NCI-H1092 (cell line): ENCODE measurements at regions not wholly inside any gene's neighbourhood (a gene's known extent, or its start where the extent isn't known, plus 50 kb on each side); places are given as distances from the start of the nearest gene placed in this dataset.
"Not testable (repeated sequence)": the region's sequence is repeated elsewhere in the genome, so short reads cannot be mapped to it uniquely, and the experiment has no call there.

Experiments used
- DNase-seq: peaks from one replicate; lab custom pipeline; 2025; lab: John Stamatoyannopoulos, UW

GRCh38 chr4:31187979-31188378, 467.8 kb downstream of the PCDH7 start:
- DNase-seq: no peak

GRCh38 chr4:31189938-31190337, 469.8 kb downstream of the PCDH7 start:
- DNase-seq: no peak

DNA sequence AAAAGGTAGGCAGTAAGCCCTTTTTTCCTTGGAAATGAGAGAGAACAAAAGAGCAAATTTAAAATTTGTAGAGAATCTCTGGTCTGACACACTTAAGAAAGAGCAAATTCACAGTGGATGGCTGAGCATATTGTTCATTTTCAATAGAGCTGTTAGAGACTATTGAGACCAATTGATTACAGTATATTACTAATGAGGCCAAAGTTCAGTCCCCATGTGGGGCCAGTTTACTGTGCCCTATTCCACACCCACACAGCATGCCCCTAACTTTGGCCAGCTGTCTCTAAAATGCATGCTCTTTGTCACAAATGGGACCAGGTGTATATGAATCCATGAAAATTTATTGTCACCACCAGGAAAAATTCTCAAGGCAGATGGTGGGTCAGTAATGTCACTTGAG, 470.5 kb downstream of the PCDH7 start:
- no peak for DNase-seq

GRCh38 chr4:31192341-31192740, 472.2 kb downstream of the PCDH7 start:
- no peak for DNase-seq

GRCh38 chr4:31193521-31193920, 473.4 kb downstream of the PCDH7 start:
- peak; percentile 81 for DNase-seq

DNA sequence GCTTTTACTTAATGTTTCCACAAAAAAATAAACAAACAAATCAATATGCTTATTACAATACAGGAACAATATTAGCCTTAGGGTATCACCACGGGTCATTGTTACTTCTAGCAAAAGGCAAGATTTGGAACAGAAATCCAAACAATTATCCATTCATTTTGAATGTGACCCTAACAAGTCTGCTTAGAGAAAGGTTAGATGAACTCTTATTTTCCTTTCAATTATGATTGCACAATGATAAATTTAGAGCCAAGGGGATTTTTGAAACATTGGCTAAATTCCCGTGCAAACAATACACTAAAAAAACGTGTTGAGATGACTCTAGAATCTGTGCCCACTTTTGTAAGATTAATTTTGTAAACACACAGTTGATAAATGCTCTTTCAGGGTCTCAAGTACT, 474.7 kb downstream of the PCDH7 start:
- DNase-seq: peak; percentile 54

GRCh38 chr4:31199644-31200043, 479.5 kb downstream of the PCDH7 start:
- DNase-seq: no peak

GRCh38 chr4:31202054-31202453, 481.9 kb downstream of the PCDH7 start:
- not testable (repeated sequence) for DNase-seq

- no peak for DNase-seq
Observed at GRCh38 chr4:31204874-31205273, 484.7 kb downstream of the PCDH7 start.

DNA sequence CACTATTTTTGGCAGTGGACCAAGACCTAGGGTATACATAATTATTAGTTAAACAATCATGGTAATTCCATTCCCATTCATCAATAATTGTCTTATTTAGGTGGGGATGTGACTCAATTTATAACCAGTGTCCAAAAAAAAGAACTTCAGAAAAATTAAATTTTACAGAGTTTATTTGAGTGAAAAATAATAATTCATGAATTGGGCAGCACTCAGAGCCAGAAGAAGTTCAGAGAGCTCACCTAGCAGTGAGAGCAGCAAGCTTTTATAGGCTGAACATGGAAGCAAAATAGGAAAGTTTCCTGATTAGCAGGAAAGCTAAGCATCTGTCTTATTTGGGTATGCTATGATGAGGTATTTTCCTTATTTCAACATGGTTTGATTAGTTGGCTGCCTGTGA, 500.8 kb downstream of the PCDH7 start:
- DNase-seq: no peak

DNA sequence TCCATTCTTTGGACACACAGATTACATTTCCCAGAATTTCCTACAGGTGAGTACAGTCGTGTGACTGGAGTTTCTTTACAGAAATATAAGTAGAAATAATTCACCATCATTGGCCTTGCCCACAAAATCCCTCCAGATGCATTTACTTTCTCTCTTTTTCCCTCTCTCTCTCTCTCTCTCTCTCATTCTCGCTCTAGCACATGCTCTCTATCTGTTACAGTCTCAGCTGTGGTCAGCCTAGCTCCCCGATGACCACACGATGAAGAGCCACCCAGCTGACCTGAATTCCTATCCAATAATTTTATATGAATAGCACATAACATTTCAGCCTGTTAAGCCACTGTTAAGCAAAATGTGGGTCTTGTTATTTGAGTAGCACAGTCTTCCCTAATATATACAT, 507.9 kb downstream of the PCDH7 start:
- no peak for DNase-seq

DNA sequence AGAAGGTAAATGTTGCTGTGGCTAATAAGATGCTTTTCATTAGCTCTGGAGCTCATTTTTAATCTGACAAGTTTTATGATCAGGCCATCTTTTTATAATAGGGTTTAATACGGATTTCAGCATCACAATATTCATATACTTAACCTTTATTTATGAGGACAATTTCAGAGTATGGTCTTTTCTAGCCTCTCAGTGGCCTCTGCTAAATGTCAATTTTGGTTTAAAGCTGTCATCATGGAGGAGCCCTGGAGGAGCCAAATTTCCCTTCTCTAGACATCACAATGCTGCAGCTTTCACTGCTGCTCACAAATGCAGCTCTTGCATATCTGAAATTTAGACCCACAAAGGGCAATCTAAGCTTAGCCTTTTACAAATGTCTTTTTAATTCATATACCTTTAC, 510.4 kb downstream of the PCDH7 start:
- no peak for DNase-seq

DNA sequence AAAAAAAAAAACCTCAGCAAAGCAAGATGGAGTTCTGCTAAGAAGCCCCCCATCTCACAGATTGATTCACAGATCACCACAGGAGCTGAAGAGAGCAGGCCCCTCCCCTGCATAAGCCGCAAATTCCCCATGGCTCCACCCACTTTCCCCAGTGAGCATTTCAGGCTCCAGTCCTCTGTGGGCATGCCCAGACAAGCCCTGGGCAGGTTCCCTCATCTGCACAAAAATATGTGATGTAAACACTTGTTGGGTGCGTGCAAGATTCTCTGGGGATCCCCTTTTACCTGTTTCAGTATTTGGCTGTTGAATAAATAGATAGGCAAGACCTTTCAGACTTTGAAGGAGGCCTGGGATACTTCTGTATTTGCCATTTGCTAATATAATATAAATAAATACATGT, 514.3 kb downstream of the PCDH7 start:
- no peak for DNase-seq

GRCh38 chr4:31234901-31235300, 514.7 kb downstream of the PCDH7 start:
- no peak for DNase-seq

DNA sequence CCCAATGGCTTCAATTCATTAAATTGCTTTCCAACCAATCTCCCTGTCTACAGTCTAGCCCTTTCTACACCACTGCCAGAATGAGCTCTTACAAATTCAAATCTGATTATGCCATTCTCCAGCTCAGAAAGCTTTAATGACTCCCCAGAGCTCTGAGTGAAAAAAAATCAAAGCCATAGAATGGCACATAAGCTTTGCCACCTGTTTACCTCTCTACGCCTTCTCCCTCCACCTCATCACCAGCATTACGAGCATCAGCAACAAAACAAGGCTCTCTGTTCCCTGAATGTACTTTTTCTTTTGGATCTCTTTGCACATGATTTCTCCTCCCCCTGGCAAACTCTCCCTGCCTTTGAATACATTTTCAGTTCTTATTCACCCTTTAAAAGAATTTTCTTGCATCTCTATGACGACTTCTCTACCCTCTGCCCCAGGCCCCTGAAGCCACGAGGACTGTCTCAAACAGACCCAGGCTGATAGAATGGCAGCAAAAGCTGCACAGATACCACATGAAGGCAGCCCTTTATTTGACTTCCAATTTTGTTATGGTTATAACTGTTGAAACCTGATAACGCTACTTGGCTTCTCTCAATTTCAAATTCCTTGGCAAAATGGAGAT, 516.0 kb downstream of the PCDH7 start:
- DNase-seq: no peak

- DNase-seq: no peak
Observed at GRCh38 chr4:31236639-31237173, 516.5 kb downstream of the PCDH7 start.

DNA sequence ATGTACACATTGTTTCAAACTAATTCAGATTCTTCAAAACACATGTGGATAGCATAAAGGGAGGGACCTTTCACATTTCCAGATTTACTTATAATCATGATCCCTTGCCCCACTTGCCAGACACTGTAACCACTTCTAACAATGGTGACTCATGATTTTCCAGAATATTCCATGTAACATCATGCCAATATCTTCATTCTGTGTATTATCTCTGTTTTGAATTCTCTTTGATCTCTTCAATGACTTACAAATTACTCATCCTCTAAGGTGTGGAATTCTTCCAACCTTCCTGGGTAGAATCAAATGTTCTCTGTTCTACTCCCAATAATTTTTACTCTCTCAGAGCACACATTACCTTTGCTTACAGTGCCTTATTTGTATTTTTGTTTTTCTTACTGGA, 517.1 kb downstream of the PCDH7 start:
- DNase-seq: no peak

- DNase-seq: no peak
Observed at GRCh38 chr4:31239886-31240285, 519.7 kb downstream of the PCDH7 start.

GRCh38 chr4:31241504-31242106, 521.4 kb downstream of the PCDH7 start:
- no peak for DNase-seq

DNA sequence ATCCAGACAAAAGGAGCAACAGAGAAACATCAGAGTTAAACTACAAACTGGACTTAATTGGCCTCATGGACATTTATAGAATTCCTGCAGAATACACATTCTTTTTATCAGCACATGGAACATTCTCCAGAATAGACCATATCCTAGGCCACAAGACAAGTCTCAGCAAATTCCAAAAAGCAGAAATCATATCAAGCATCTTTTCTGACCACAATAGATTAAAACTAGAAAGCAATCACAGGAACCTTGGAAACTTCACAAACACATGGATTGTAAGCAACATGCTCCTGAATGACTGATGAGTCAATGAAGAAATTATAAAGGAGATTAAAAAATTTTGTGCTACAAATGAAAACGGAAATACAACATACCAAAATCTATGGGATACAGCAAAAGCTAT, 526.7 kb downstream of the PCDH7 start:
- no peak for DNase-seq

DNA sequence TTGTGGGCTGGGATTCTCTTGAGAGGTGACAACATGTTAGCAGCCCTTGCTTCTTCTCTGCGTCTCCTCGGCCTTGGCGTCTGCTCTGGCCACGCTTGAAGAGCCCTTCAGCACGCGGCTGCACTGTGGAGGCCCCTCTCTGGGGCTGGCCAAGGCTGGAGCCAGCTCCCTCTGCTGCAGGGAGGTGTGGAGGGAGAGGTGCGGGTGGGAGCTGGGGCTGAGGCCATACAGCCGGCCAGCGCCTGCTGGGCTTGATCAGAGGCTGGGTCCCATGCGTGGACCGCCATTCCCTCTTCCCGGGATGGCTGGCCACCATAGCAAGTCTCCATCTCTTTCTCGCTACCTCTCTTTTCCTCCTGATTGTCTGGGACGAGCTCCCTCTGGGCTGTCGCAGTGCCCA, 539.0 kb downstream of the PCDH7 start:
- DNase-seq: no peak

DNA sequence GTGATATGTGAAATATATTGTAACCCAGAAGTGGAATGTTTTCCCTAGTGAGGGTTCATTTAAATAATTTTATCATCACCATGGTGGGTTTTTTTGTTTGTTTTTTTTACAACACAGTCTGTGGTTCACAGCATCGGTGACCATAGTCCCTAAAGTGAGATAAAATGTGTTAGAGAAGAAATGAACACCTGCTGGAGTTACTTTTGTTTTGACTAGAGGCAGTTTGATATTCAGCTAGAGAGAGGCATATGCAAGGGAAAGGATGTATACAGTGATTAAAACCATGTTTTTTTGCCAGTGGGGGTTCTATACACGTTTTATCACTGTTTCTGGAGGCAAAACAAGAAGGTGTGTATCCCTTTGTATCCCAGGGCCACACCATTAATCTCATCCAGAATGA, 541.5 kb downstream of the PCDH7 start:
- no peak for DNase-seq

DNA sequence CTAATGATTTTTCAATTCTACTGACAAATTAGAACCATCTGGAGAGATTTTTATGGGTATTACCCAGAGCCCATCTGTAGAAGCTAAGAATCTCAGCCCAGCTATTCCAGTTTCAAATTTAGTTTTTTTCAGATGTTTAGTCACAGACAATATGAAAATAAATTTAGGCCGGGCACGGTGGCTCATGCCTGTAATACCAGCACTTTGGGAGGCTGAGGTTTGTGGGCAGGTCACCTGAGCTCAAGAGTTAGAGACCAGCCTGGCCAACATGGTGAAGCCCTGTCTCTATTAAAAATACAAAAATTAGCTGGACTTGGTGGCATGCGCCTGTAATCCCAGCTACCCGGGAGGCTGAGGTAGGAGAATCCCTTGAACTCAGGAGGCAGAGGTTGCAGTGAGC, 545.9 kb downstream of the PCDH7 start:
- DNase-seq: not testable (repeated sequence)
